BJ (cell line): ENCODE measurements at regions not wholly inside any gene's neighbourhood (a gene's known extent, or its start where the extent isn't known, plus 50 kb on each side); places are given as distances from the start of the nearest gene placed in this dataset.

Experiments
- CTCF ChIA-PET: fragments of 350-600 bp; formaldehyde crosslinking; extraction: SDS; loops from one replicate; lab custom pipeline; 2021; ENCODE audit warnings: antibody characterized with exemption, inconsistent platforms; lab: Yijun Ruan, JAX
- POLR2A ChIA-PET: fragments of 300-600 bp; sonication (Branson Sonifier 250); formaldehyde crosslinking; extraction: SDS; loops from one replicate; lab custom pipeline; 2021; ENCODE audit warnings: antibody characterized with exemption; lab: Charles Lee
- DNase-seq: peaks from one replicate; pipeline ENCODE4 v3.0.0-alpha.2; 2011; ENCODE audit warnings: low read depth
- H3K27me3 ChIP-seq: 2 replicates; pipeline ENCODE4 v1.6.0; 2011; ENCODE audit warnings: low read length; ENCODE audit not compliant: control insufficient read depth, insufficient read depth
- H3K36me3 ChIP-seq: 2 replicates; pipeline ENCODE4 v1.5.1; 2011; ENCODE audit warnings: low read length; ENCODE audit not compliant: control insufficient read depth, insufficient read depth
- H3K4me3 ChIP-seq: 2 replicates; pipeline ENCODE4 v1.5.1; 2011; ENCODE audit warnings: low read depth, mild to moderate bottlenecking, control low read depth, low read length
- CTCF ChIP-seq: IDR thresholded peaks from 2 replicates; pipeline ENCODE4 v1.5.1; 2011; ENCODE audit warnings: low read depth, mild to moderate bottlenecking, control low read depth, inconsistent platforms, low read length, moderate library complexity; ENCODE audit not compliant: insufficient read depth

- Histone ChIP-seq H3K4me3 (no peak overlapping the region), H3K27me3 (0 out of 2 replicates have a peak, but pooled peaks cover 3% of the 10 kb centered on the region), H3K36me3 (no peaks in the 10 kb centered on the region)
- no peak for TF ChIP-seq CTCF
- DNase-seq: no peak
- ChIA-PET CTCF (no interaction called here), POLR2A (no interaction called here)
Measured at GRCh38 chr6:40334496-40335270, 252.5 kb downstream of the LRFN2 start.

GRCh38 chr6:40331545-40331944, 255.6 kb downstream of the LRFN2 start:
- CTCF ChIA-PET: no interaction called here
- no peak for DNase-seq
- Histone ChIP-seq H3K27me3 (peaks cover 3% of the 10 kb centered on the region; the same call in 1 of the 2 replicates), H3K36me3 (no peaks in the 10 kb centered on the region), H3K4me3 (no peak overlapping the region)
- no peak for TF ChIP-seq CTCF
- POLR2A ChIA-PET: no interaction called here

- TF ChIP-seq CTCF: no peak
- Histone ChIP-seq H3K27me3 (peaks cover 2% of the 10 kb centered on the region; the same call in 1 of the 2 replicates), H3K4me3 (no peak overlapping the region), H3K36me3 (no peaks in the 10 kb centered on the region)
- no peak for DNase-seq
- POLR2A ChIA-PET: no interaction called here
- CTCF ChIA-PET: no interaction called here
Measured at GRCh38 chr6:40330301-40330721, 256.9 kb downstream of the LRFN2 start.

- TF ChIP-seq CTCF: no peak
- H3K36me3 ChIP-seq: no peaks in the 10 kb centered on the region
- H3K27me3 ChIP-seq: peaks cover 2% of the 10 kb centered on the region; the same call in 1 of the 2 replicates
- ChIA-PET CTCF (no interaction called here), POLR2A (no interaction called here)
- H3K4me3 ChIP-seq: no peak overlapping the region
- DNase-seq: no peak
Measured at GRCh38 chr6:40328986-40329545, 258.1 kb downstream of the LRFN2 start.

- peaks cover 2% of the 10 kb centered on the region; the same call in 1 of the 2 replicates for H3K27me3 ChIP-seq
- H3K36me3 ChIP-seq: no peaks in the 10 kb centered on the region
- no peak for TF ChIP-seq CTCF
- DNase-seq: no peak
- ChIA-PET POLR2A (no interaction called here), CTCF (interaction anchor here (1.1 to 1.4 kb wide), 2 partner anchors 13 to 19 kb away, joined by 3 to 4 read pairs; no protein-coding TSS in a partner anchor)
- H3K4me3 ChIP-seq: no peak overlapping the region
Measured at GRCh38 chr6:40328386-40328985, 258.7 kb downstream of the LRFN2 start.
